HepG2 (cell line): ENCODE measurements at regions not wholly inside any gene's neighbourhood (a gene's known extent, or its start where the extent isn't known, plus 50 kb on each side); places are given as distances from the start of the nearest gene placed in this dataset.

Source experiments
- HMG20A ChIP-seq: IDR thresholded peaks from 2 replicates; pipeline ENCODE4 v1.6.1; 2016; ENCODE audit warnings: borderline replicate concordance
- MYPOP ChIP-seq: sonication (generic); formaldehyde crosslinking; IDR thresholded peaks from 2 replicates; pipeline ENCODE4 v1.8.1; 2023; ENCODE audit warnings: mild to moderate bottlenecking, moderate library complexity, missing genetic modification reagents
- SALL1 ChIP-seq: sonication (generic); formaldehyde crosslinking; IDR thresholded peaks from 2 replicates; pipeline ENCODE4 v1.8.0; 2022; ENCODE audit warnings: mild to moderate bottlenecking, missing genetic modification reagents
- SMARCC2 ChIP-seq: fragments of 450-650 bp; IDR thresholded peaks from 2 replicates; pipeline ENCODE4 v1.6.1; 2017; ENCODE audit warnings: antibody characterized with exemption, mild to moderate bottlenecking
- XRCC5 ChIP-seq: fragments of 200-400 bp; formaldehyde crosslinking; optimal IDR thresholded peaks from 2 replicates; pipeline ENCODE3; 2017; ENCODE audit warnings: mild to moderate bottlenecking, low read length
- ZFP1 ChIP-seq: IDR thresholded peaks from 2 replicates; pipeline ENCODE4 v1.6.1; 2016
- ZNF180 ChIP-seq: sonication (generic); formaldehyde crosslinking; IDR thresholded peaks from 2 replicates; pipeline ENCODE4 v1.4.0; 2020; ENCODE audit warnings: low read depth, missing genetic modification reagents, borderline replicate concordance
- ZNF609 ChIP-seq: sonication (generic); formaldehyde crosslinking; IDR thresholded peaks from 2 replicates; pipeline ENCODE4 v1.4.0; 2020; ENCODE audit warnings: mild to moderate bottlenecking, missing genetic modification reagents, borderline replicate concordance
- TF ChIP-seq, protein P1 (sequence below): IDR thresholded peaks from 2 replicates; pipeline ENCODE4 v1.6.1; 2012; ENCODE audit warnings: low read depth, low read length, improper control_type of control experiment
- TF ChIP-seq, protein P2 (sequence below): sonication (generic); formaldehyde crosslinking; IDR thresholded peaks from 2 replicates; pipeline ENCODE4 v1.4.0; 2020; ENCODE audit warnings: mild to moderate bottlenecking, missing genetic modification reagents
- TF ChIP-seq, protein P3 (sequence below): IDR thresholded peaks from 2 replicates; pipeline ENCODE4 v1.6.1; 2016; ENCODE audit warnings: missing biosample characterization, missing genetic modification reagents, low read depth
- TF ChIP-seq, protein P4 (sequence below): IDR thresholded peaks from 2 replicates; pipeline ENCODE4 v1.6.1; 2016; ENCODE audit warnings: missing compliant biosample characterization, missing genetic modification reagents, borderline replicate concordance

- TF ChIP-seq MYPOP (CRISPR knock-in tag) = no peak
- TF ChIP-seq, protein P1, sequence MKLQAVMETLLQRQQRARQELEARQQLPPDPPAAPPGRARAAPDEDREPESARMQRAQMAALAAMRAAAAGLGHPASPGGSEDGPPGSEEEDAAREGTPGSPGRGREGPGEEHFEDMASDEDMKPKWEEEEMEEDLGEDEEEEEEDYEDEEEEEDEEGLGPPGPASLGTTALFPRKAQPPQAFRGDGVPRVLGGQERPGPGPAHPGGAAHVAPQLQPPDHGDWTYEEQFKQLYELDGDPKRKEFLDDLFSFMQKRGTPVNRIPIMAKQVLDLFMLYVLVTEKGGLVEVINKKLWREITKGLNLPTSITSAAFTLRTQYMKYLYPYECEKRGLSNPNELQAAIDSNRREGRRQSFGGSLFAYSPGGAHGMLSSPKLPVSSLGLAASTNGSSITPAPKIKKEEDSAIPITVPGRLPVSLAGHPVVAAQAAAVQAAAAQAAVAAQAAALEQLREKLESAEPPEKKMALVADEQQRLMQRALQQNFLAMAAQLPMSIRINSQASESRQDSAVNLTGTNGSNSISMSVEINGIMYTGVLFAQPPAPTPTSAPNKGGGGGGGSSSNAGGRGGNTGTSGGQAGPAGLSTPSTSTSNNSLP = no peak; the same call in 1 of the 2 replicates
- peak; percentile 73 for TF ChIP-seq SALL1 (CRISPR knock-in tag)
- TF ChIP-seq HMG20A (CRISPR knock-in tag) = peak; percentile 76; the same call in 1 of the 2 replicates
- TF ChIP-seq ZNF609 (CRISPR knock-in tag) = peak; percentile 75; the same call in 1 of the 2 replicates
- TF ChIP-seq, protein P2, sequence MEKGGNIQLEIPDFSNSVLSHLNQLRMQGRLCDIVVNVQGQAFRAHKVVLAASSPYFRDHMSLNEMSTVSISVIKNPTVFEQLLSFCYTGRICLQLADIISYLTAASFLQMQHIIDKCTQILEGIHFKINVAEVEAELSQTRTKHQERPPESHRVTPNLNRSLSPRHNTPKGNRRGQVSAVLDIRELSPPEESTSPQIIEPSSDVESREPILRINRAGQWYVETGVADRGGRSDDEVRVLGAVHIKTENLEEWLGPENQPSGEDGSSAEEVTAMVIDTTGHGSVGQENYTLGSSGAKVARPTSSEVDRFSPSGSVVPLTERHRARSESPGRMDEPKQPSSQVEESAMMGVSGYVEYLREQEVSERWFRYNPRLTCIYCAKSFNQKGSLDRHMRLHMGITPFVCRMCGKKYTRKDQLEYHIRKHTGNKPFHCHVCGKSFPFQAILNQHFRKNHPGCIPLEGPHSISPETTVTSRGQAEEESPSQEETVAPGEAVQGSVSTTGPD (CRISPR knock-in tag) = no peak
- TF ChIP-seq SMARCC2 = no peak
- peak; percentile 78; the same call in 1 of the 2 replicates for TF ChIP-seq ZNF180 (CRISPR knock-in tag)
- TF ChIP-seq, protein P3, sequence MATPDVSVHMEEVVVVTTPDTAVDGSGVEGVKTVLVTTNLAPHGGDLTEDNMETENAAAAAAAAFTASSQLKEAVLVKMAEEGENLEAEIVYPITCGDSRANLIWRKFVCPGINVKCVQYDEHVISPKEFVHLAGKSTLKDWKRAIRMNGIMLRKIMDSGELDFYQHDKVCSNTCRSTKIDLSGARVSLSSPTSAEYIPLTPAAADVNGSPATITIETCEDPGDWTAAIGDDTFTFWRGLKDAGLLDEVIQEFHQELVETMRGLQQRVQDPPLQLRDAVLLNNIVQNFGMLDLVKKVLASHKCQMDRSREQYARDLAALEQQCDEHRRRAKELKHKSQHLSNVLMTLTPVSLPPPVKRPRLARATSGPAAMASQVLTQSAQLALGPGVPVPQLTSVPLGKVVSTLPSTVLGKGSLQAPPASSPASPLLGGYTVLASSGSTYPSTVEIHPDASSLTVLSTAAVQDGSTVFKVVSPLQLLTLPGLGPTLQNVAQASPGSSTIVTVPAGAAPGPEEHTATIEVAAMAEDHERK (CRISPR knock-in tag) = no peak
- peak; percentile 20 for TF ChIP-seq XRCC5
- TF ChIP-seq, protein P4, sequence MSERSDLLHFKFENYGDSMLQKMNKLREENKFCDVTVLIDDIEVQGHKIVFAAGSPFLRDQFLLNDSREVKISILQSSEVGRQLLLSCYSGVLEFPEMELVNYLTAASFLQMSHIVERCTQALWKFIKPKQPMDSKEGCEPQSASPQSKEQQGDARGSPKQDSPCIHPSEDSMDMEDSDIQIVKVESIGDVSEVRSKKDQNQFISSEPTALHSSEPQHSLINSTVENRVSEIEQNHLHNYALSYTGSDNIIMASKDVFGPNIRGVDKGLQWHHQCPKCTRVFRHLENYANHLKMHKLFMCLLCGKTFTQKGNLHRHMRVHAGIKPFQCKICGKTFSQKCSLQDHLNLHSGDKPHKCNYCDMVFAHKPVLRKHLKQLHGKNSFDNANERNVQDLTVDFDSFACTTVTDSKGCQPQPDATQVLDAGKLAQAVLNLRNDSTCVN = 0 out of 2 replicates have a peak, but pooled peaks have one; percentile 67
- TF ChIP-seq ZFP1 (CRISPR knock-in tag) = no peak
Observed at GRCh38 chr3:56989169-56989976, 71.1 kb upstream of the SPATA12 start (continued).
